ENCODE measurements at regions not wholly inside any gene's neighbourhood (a gene's known extent, or its start where the extent isn't known, plus 50 kb on each side); places are given as distances from the start of the nearest gene placed in this dataset.

- TF ChIP-seq, protein P1, sequence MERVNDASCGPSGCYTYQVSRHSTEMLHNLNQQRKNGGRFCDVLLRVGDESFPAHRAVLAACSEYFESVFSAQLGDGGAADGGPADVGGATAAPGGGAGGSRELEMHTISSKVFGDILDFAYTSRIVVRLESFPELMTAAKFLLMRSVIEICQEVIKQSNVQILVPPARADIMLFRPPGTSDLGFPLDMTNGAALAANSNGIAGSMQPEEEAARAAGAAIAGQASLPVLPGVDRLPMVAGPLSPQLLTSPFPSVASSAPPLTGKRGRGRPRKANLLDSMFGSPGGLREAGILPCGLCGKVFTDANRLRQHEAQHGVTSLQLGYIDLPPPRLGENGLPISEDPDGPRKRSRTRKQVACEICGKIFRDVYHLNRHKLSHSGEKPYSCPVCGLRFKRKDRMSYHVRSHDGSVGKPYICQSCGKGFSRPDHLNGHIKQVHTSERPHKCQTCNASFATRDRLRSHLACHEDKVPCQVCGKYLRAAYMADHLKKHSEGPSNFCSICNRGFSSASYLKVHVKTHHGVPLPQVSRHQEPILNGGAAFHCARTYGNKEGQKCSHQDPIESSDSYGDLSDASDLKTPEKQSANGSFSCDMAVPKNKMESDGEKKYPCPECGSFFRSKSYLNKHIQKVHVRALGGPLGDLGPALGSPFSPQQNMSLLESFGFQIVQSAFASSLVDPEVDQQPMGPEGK (CRISPR knock-in tag; IDR thresholded peaks at IDR 0.05; ENCODE audit: borderline replicate concordance) = no peak
- no peak for TF ChIP-seq ARHGAP35 (IDR thresholded peaks at IDR 0.05; ENCODE audit: partially characterized antibody)
- peak; percentile 65 to 80; a peak in 3 of 4 replicates for TF ChIP-seq FOXK2 (conservative IDR thresholded peaks at IDR 0.05 in 1 of 2, IDR thresholded peaks at IDR 0.05 in 1 of 2; ENCODE audit: low read depth in 2 of 2)
- no peak for TF ChIP-seq ZNF589 (CRISPR knock-in tag; IDR thresholded peaks at IDR 0.05; ENCODE audit: low read depth)
Observed at GRCh38 chr6:67897998-67898607, 737.0 kb upstream of the ADGRB3 start (continued).

DNA sequence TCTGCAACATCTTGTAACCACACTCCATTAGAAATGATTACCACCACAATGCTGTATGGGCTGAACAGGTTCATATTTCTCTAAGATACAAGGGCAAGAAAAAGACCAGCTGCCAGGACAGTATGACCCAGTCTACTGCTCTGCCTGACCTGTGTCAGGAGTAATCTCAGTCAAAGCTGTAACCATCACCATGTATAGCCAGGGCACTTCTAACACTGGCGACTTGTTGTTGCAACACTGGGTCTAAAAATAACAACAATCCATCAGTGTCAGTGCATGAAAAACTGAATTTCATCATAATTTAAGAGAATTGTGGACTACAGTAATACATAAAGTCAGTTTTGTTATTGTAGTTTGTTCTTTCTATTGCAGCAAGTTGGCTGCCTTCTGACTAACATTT, 738.6 kb upstream of the ADGRB3 start:
- ATAC-seq (peak; percentile 78), DNase-seq (ENCODE audit: extremely low read depth in 1 of 4, low spot score in 3 of 4) (peak in 2 of 4 experiments; percentile 36 to 51), FAIRE-seq (peak; percentile 29)
- in situ Hi-C loops (cut with MboI) = no loop called here
- Histone ChIP-seq H3K27me3 (ENCODE audit: control insufficient read depth in 2 of 2, insufficient read depth in 2 of 2, low read length in 2 of 2) (no peaks in the 10 kb centered on the region), H3K9ac (ENCODE audit: insufficient read depth in 1 of 2, low read depth in 2 of 2, low read length in 2 of 2) (peak overlapping the region in 1 of 2 experiments; percentile 48; a peak in 1 of 4 replicates), H3K79me2 (ENCODE audit: control insufficient read depth, insufficient read depth, low read length) (peaks cover 15% of the 10 kb centered on the region), H3K9me1 (ENCODE audit: control insufficient read depth, insufficient read depth, low read length) (no peaks in the 10 kb centered on the region), H4K20me1 (replicated peaks; ENCODE audit: control insufficient read depth, insufficient read depth, low read length) (no peaks in the 10 kb centered on the region), H3K27ac (ENCODE audit: extremely low read depth, low read depth, low read length) (peak overlapping the region; percentile 61), H3K4me1 (replicated peaks in 1 of 2; ENCODE audit: control insufficient read depth in 2 of 2, insufficient read depth in 2 of 2, low read length in 2 of 2) (peaks cover 9 to 34% of the 10 kb centered on the region in 2 experiments), H3K4me3 (no peak overlapping the region), H2AFZ (ENCODE audit: low read depth, low read length) (peak overlapping the region; percentile 61; the same call in 1 of the 2 replicates), H3K9me3 (replicated peaks; ENCODE audit: control insufficient read depth, insufficient read depth, low read depth, low read length) (peaks cover 8% of the 10 kb centered on the region; the same call in 1 of the 2 replicates), H3K4me2 (ENCODE audit: insufficient read depth, low read length) (peak overlapping the region; percentile 46; the same call in 1 of the 2 replicates), H3K36me3 (ENCODE audit: control insufficient read depth, insufficient read depth, low read length) (peaks cover 9% of the 10 kb centered on the region; the same call in 2 of the 3 replicates)
- intact Hi-C loops (cut with micrococcal nuclease) = no loop called here
- BruUV-seq (replicated peaks) = no TSS peak
- WGBS (ENCODE audit: insufficient coverage, low coverage, missing lambda C conversion rate) = 0% methylated on average over 1 of the region's 1 CpG
- ChIA-PET CTCF (ENCODE audit: low intra/inter-chr PET ratio) (no interaction called here), POLR2A (no interaction called here)
- TF ChIP-seq, protein P2, sequence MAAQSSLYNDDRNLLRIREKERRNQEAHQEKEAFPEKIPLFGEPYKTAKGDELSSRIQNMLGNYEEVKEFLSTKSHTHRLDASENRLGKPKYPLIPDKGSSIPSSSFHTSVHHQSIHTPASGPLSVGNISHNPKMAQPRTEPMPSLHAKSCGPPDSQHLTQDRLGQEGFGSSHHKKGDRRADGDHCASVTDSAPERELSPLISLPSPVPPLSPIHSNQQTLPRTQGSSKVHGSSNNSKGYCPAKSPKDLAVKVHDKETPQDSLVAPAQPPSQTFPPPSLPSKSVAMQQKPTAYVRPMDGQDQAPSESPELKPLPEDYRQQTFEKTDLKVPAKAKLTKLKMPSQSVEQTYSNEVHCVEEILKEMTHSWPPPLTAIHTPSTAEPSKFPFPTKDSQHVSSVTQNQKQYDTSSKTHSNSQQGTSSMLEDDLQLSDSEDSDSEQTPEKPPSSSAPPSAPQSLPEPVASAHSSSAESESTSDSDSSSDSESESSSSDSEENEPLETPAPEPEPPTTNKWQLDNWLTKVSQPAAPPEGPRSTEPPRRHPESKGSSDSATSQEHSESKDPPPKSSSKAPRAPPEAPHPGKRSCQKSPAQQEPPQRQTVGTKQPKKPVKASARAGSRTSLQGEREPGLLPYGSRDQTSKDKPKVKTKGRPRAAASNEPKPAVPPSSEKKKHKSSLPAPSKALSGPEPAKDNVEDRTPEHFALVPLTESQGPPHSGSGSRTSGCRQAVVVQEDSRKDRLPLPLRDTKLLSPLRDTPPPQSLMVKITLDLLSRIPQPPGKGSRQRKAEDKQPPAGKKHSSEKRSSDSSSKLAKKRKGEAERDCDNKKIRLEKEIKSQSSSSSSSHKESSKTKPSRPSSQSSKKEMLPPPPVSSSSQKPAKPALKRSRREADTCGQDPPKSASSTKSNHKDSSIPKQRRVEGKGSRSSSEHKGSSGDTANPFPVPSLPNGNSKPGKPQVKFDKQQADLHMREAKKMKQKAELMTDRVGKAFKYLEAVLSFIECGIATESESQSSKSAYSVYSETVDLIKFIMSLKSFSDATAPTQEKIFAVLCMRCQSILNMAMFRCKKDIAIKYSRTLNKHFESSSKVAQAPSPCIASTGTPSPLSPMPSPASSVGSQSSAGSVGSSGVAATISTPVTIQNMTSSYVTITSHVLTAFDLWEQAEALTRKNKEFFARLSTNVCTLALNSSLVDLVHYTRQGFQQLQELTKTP (IDR thresholded peaks at IDR 0.05; ENCODE audit: low read depth in 1 of 2, partially characterized antibody in 2 of 2) = peak in 1 of 2 experiments; percentile 24
- TF ChIP-seq, protein P3, sequence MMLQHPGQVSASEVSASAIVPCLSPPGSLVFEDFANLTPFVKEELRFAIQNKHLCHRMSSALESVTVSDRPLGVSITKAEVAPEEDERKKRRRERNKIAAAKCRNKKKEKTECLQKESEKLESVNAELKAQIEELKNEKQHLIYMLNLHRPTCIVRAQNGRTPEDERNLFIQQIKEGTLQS (IDR thresholded peaks at IDR 0.05) = peak; percentile 70
- TF ChIP-seq, protein P3 (CRISPR knock-in tag; conservative IDR thresholded peaks at IDR 0.05) = no peak
- TF ChIP-seq ZNF766 (CRISPR knock-in tag; conservative IDR thresholded peaks at IDR 0.05) = peak; percentile 58
- TF ChIP-seq NFXL1 (CRISPR knock-in tag; IDR thresholded peaks at IDR 0.05) = no peak
- TF ChIP-seq CEBPG (CRISPR knock-in tag; IDR thresholded peaks at IDR 0.05) = peak; percentile 77
- TF ChIP-seq CEBPG (tag; conservative IDR thresholded peaks at IDR 0.05 in 1 of 2, IDR thresholded peaks at IDR 0.05 in 1 of 2) = peak; percentile 92 to 93
- TF ChIP-seq NR1H2 (CRISPR knock-in tag; IDR thresholded peaks at IDR 0.05) = no peak

All from K562 (cell line).